Mesothelial cell of epicardium (in vitro differentiated cells): ENCODE measurements at regions not wholly inside any gene's neighbourhood (a gene's known extent, or its start where the extent isn't known, plus 50 kb on each side); places are given as distances from the start of the nearest gene placed in this dataset.

Experiments used
- DNase-seq, 2 experiments: peaks; one replicate each; pipeline ENCODE4 v3.0.0; 2021; ENCODE audit warnings: low spot score in 2 of 2; ENCODE audit not compliant: unreplicated experiment in 2 of 2
- H3K27ac Mint-ChIP-seq: 2 replicates; pipeline ENCODE4 v1.8.0; 2021; ENCODE audit warnings: mixed read lengths
- H3K27me3 Mint-ChIP-seq: 2 replicates; pipeline ENCODE4 v1.8.0; 2021; ENCODE audit warnings: low read depth, mixed read lengths
- H3K36me3 Mint-ChIP-seq: 2 replicates; pipeline ENCODE4 v1.8.0; 2021; ENCODE audit warnings: mixed read lengths
- H3K4me1 Mint-ChIP-seq: 2 replicates; pipeline ENCODE4 v1.8.0; 2021; ENCODE audit warnings: mixed read lengths
- H3K4me3 Mint-ChIP-seq: 2 replicates; pipeline ENCODE4 v1.8.0; 2021; ENCODE audit warnings: mild to moderate bottlenecking, moderate library complexity, mixed read lengths
- H3K9me3 Mint-ChIP-seq: 2 replicates; pipeline ENCODE4 v1.8.0; 2021; ENCODE audit warnings: mixed read lengths
- CTCF ChIP-seq: fragments of 200-600 bp; sonication (generic); IDR thresholded peaks from one replicate; pipeline ENCODE4 v1.5.0; 2021; ENCODE audit warnings: antibody characterized with exemption; ENCODE audit not compliant: unreplicated experiment

- H3K27ac Mint-ChIP-seq, result no peak overlapping the region
- TF ChIP-seq CTCF, result no peak
These were observed 277.4 kb downstream of the NDUFA10 start for GRCh38 chr2:239747771-239748170.

GRCh38 chr2:239747274-239747673 is 277.9 kb downstream of the NDUFA10 start:
- TF ChIP-seq CTCF, result no peak
- Mint-ChIP-seq H3K4me1 (peaks cover 6% of the 10 kb centered on the region), H3K27ac (no peak overlapping the region), H3K36me3 (no peaks in the 10 kb centered on the region), H3K27me3 (peaks cover 14% of the 10 kb centered on the region), H3K4me3 (no peak overlapping the region), H3K9me3 (no peaks in the 10 kb centered on the region)
- no peak for DNase-seq

More at GRCh38 chr2:239747771-239748170, 277.4 kb downstream of the NDUFA10 start:
- Mint-ChIP-seq H3K4me1 (peaks cover 7% of the 10 kb centered on the region), H3K9me3 (no peaks in the 10 kb centered on the region), H3K4me3 (no peak overlapping the region), H3K36me3 (no peaks in the 10 kb centered on the region), H3K27me3 (peaks cover 9% of the 10 kb centered on the region)
- no peak for DNase-seq

- Mint-ChIP-seq H3K4me1 (peaks cover 2% of the 10 kb centered on the region), H3K36me3 (no peaks in the 10 kb centered on the region), H3K9me3 (no peaks in the 10 kb centered on the region), H3K27me3 (peaks cover 15% of the 10 kb centered on the region), H3K27ac (no peak overlapping the region), H3K4me3 (no peak overlapping the region)
- TF ChIP-seq CTCF, result no peak
- DNase-seq, result no peak
These were observed 278.4 kb downstream of the NDUFA10 start for GRCh38 chr2:239746559-239747246.

- H3K9me3 Mint-ChIP-seq, result no peaks in the 10 kb centered on the region
- no peak overlapping the region for H3K27ac Mint-ChIP-seq
- no peak overlapping the region for H3K4me3 Mint-ChIP-seq
- H3K4me1 Mint-ChIP-seq, result no peaks in the 10 kb centered on the region
- H3K36me3 Mint-ChIP-seq, result no peaks in the 10 kb centered on the region
- no peak for TF ChIP-seq CTCF
- peaks cover 18% of the 10 kb centered on the region for H3K27me3 Mint-ChIP-seq
- no peak for DNase-seq
These were observed 279.5 kb downstream of the NDUFA10 start for GRCh38 chr2:239745386-239746227.

GRCh38 chr2:239744706-239745340 is 280.3 kb downstream of the NDUFA10 start:
- Mint-ChIP-seq H3K9me3 (no peaks in the 10 kb centered on the region), H3K27ac (no peak overlapping the region), H3K36me3 (no peaks in the 10 kb centered on the region), H3K27me3 (peaks cover 18% of the 10 kb centered on the region), H3K4me3 (no peak overlapping the region), H3K4me1 (no peaks in the 10 kb centered on the region)
- TF ChIP-seq CTCF, result no peak
- no peak for DNase-seq
